Aorta (tissue), 5 donors: ENCODE measurements at regions not wholly inside any gene's neighbourhood (a gene's known extent, or its start where the extent isn't known, plus 50 kb on each side); places are given as distances from the start of the nearest gene placed in this dataset.
"Not testable (repeated sequence)": the region's sequence is repeated elsewhere in the genome, so short reads cannot be mapped to it uniquely, and the experiment has no call there.

Experiments
- ATAC-seq: fragments of 200-7000 bp; cut with Tn5 transposase; one replicate; pipeline ENCODE4 v1.9.1; 2022; ENCODE audit warnings: moderate library complexity; ENCODE audit not compliant: low FRiP score
- DNase-seq, 2 donors: peaks; one replicate each; pipeline ENCODE4 v3.0.0-alpha.2; 2020
- H3K27ac ChIP-seq, 2 donors: one replicate each; pipeline ENCODE4 v1.5.1; 2013; ENCODE audit warnings: low read length in 2 of 2, mild to moderate bottlenecking in 2 of 2, moderate library complexity in 2 of 2, control low read depth in 1 of 2, inconsistent platforms in 1 of 2, low read depth in 1 of 2
- H3K27me3 ChIP-seq, 2 donors: one replicate each; pipeline ENCODE4 v1.6.1; 2013; ENCODE audit warnings: control low read depth in 1 of 2, low read length in 1 of 2, mild to moderate bottlenecking in 1 of 2, moderate library complexity in 1 of 2; ENCODE audit not compliant: insufficient read depth in 2 of 2, control insufficient read depth in 1 of 2
- H3K36me3 ChIP-seq, 2 donors: one replicate each; pipeline ENCODE4 v1.6.1; 2013; ENCODE audit warnings: control low read depth in 1 of 2, low read length in 1 of 2, mild to moderate bottlenecking in 1 of 2; ENCODE audit not compliant: insufficient read depth in 2 of 2, control insufficient read depth in 1 of 2
- H3K4me1 ChIP-seq, 2 donors: one replicate each; pipeline ENCODE4 v1.6.1; 2013; ENCODE audit warnings: low read length in 2 of 2, control low read depth in 1 of 2, mild to moderate bottlenecking in 1 of 2, moderate library complexity in 1 of 2; ENCODE audit not compliant: insufficient read depth in 2 of 2, control insufficient read depth in 1 of 2
- H3K4me3 ChIP-seq, 2 donors: one replicate each; pipeline ENCODE4 v1.5.1; 2013; ENCODE audit warnings: low read length in 2 of 2, control low read depth in 1 of 2, mild to moderate bottlenecking in 1 of 2
- H3K9me3 ChIP-seq: one replicate; pipeline ENCODE4 v1.6.1; 2013; ENCODE audit warnings: mild to moderate bottlenecking, low read length; ENCODE audit not compliant: control insufficient read depth
- WGBS, 2 donors: extraction: QIAGEN DNeasy Blood & Tissue Kit; methylation state at CpG; one replicate each; pipeline ENCODE4 v1.1.7; 2013; 5-methylcytosine and 5-hydroxymethylcytosine counted together
- intact Hi-C, 2 donors: fragments of 100-400 bp; cut with DNase I; formaldehyde crosslinking; loops; one replicate each; pipeline versions ENCODE4 v1.14.2 to v1.15.0; 2022
- donor health status: healthy with polysubstance abuse.
- donor health status: Bipolar disorder and iron deficiency.
- donor health status: DM: no; HTN: no; CAD: no.
- donor health status: DM: no; HTN: no; CAD: no.
- donor health status: DM: yes; HTN: yes; CAD: no.

GRCh38 chr5:67636091-67636490 is 439.5 kb upstream of the CD180 start:
- intact Hi-C loops, result no loop called here
- Histone ChIP-seq H3K9me3 (peaks cover 2% of the 10 kb centered on the region), H3K27me3 (no peaks in the 10 kb centered on the region), H3K27ac (no peak overlapping the region), H3K4me1 (peaks cover 0 to 5% of the 10 kb centered on the region in 2 donors), H3K4me3 (no peak overlapping the region), H3K36me3 (no peaks in the 10 kb centered on the region)
- DNase-seq (peak in 1 of 2 donors; percentile 48), ATAC-seq (peak; percentile 81)
- 26 to 45% methylated on average over 1 of the region's 1 CpG for WGBS, 2 donors

GRCh38 chr5:67627079-67627478 is 430.5 kb upstream of the CD180 start:
- not testable (repeated sequence) for H3K4me1 ChIP-seq

DNA sequence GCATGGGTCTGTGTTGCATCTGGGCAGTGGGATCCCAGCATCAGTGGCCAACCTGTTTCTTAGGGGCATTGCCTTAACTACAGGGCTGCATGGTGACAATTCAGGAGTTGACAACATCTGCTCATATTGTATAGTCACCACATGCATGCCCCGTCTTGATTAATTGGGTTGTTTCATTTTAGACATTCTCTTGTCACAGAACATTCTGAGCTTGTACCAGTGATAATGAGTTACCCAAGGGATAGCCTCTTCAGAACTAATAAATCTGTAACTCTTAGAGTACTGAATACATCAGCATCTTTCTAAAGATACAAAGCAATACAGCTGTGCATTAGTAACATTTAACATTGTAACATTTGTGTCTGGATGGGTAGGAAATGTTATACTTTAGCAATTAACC is 426.5 kb upstream of the CD180 start:
- ATAC-seq, result no peak
- H3K27ac ChIP-seq, result no peak overlapping the region
- H3K9me3 ChIP-seq, result no peaks in the 10 kb centered on the region
- H3K27me3 ChIP-seq, result no peaks in the 10 kb centered on the region
- WGBS, 2 donors, result 95 to 97% methylated on average over 1 of the region's 1 CpG
- no peak overlapping the region for H3K4me3 ChIP-seq
- no peak for DNase-seq
- intact Hi-C loops, result no loop called here
- H3K36me3 ChIP-seq, result no peaks in the 10 kb centered on the region
- no peaks in the 10 kb centered on the region for H3K4me1 ChIP-seq

More at GRCh38 chr5:67627079-67627478, 430.5 kb upstream of the CD180 start:
- DNase-seq, H3K27me3 ChIP-seq, H3K4me3 ChIP-seq, ATAC-seq, H3K27ac ChIP-seq, intact Hi-C loops, H3K36me3 ChIP-seq, H3K9me3 ChIP-seq: not testable (repeated sequence)

- intact Hi-C loops, result no loop called here
- WGBS, 2 donors, result 74 to 79% methylated on average over 11 of the region's 11 CpGs
- no peak for ATAC-seq
- H3K4me3 ChIP-seq, result no peak overlapping the region
- H3K36me3 ChIP-seq, result no peaks in the 10 kb centered on the region
- H3K27me3 ChIP-seq, result no peaks in the 10 kb centered on the region
- H3K9me3 ChIP-seq, result no peaks in the 10 kb centered on the region
- no peak overlapping the region for H3K27ac ChIP-seq
- H3K4me1 ChIP-seq, result no peaks in the 10 kb centered on the region
- no peak for DNase-seq
Measured at GRCh38 chr5:67620424-67621397, 424.1 kb upstream of the CD180 start.

DNA sequence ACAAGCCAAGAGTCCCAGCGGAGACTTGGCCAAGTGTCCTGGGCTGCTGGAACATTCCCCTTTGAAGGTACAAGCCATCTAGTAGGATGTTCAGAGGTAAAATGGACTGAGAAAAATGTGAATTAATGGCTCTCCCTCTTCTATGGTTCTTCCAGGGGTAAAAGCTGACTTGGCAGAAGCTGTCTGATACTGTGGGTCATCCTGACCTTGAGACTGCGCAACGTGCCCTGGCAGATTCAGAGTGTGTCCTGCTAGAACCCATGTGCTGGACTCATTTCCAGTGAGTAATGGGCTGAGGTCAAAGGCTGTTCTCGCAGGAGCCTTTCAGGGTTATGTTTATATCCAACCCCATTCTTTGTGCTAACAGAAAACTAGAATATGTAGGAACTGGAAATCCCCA is 423.0 kb upstream of the CD180 start:
- H3K27ac ChIP-seq, result no peak overlapping the region
- WGBS, 2 donors, result 86 to 89% methylated on average over 4 of the region's 4 CpGs
- intact Hi-C loops, result no loop called here
- H3K4me3 ChIP-seq, result no peak overlapping the region
- no peaks in the 10 kb centered on the region for H3K4me1 ChIP-seq
- ATAC-seq (no peak), DNase-seq (no peak)
- H3K27me3 ChIP-seq, result no peaks in the 10 kb centered on the region
- H3K9me3 ChIP-seq, result no peaks in the 10 kb centered on the region
- H3K36me3 ChIP-seq, result no peaks in the 10 kb centered on the region

GRCh38 chr5:67619235-67619634 is 422.6 kb upstream of the CD180 start:
- Histone ChIP-seq H3K36me3 (no peaks in the 10 kb centered on the region), H3K9me3 (no peaks in the 10 kb centered on the region), H3K4me3 (no peak overlapping the region), H3K27ac (no peak overlapping the region), H3K4me1 (no peaks in the 10 kb centered on the region), H3K27me3 (no peaks in the 10 kb centered on the region)
- no peak for DNase-seq
- no peak for ATAC-seq
- intact Hi-C loops, result no loop called here

DNA sequence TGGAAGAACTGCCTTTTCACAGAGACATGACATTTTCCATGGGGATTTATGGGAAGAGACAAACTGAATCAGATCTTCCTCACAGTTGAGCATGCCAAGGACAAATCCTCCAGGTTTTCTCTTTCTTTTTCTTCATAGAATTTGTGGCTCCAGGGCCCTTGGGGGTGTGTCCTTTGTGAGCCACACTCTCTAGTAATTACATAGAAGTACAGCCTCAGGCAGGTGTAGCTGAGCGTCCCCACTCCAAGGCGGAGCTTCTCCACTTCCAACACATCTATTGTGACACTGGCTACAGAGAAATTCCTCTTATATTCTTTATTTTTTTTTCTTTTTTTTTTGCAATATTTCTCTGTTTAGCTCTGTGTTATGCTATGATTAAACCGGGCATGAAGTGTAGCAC is 420.5 kb upstream of the CD180 start:
- Histone ChIP-seq H3K4me3 (no peak overlapping the region), H3K9me3 (no peaks in the 10 kb centered on the region), H3K4me1 (no peaks in the 10 kb centered on the region), H3K27me3 (no peaks in the 10 kb centered on the region), H3K27ac (no peak overlapping the region), H3K36me3 (no peaks in the 10 kb centered on the region)
- DNase-seq, result no peak
- ATAC-seq, result no peak
- intact Hi-C loops, result no loop called here
- WGBS, 2 donors, result 82 to 87% methylated on average over 3 of the region's 3 CpGs

DNA sequence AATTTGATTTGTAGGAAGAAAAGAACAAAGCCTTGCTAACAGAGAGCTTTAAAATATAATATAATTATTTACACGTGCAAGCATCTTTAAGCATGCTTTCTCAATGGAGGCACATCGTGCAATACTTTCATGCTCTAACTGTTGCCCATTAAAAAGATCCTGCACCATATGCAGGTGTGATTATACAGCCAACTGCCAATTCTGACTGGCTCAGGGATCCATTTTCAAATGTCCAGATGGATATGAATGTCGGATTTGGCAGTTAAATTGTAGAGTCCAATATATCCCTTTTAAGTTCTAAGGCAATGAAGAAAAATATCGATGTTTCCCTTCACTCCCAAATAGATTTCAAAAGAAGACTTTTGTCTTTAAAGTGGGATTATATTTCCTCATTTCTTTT is 416.4 kb upstream of the CD180 start:
- WGBS, 2 donors, result 84 to 90% methylated on average over 4 of the region's 4 CpGs
- no peak for DNase-seq
- no peak overlapping the region for H3K27ac ChIP-seq
- no peaks in the 10 kb centered on the region for H3K36me3 ChIP-seq
- no peaks in the 10 kb centered on the region for H3K9me3 ChIP-seq
- H3K27me3 ChIP-seq, result no peaks in the 10 kb centered on the region
- intact Hi-C loops, result no loop called here
- H3K4me1 ChIP-seq, result peaks cover 0 to 2% of the 10 kb centered on the region in 2 donors
- no peak overlapping the region for H3K4me3 ChIP-seq
- ATAC-seq, result no peak

DNA sequence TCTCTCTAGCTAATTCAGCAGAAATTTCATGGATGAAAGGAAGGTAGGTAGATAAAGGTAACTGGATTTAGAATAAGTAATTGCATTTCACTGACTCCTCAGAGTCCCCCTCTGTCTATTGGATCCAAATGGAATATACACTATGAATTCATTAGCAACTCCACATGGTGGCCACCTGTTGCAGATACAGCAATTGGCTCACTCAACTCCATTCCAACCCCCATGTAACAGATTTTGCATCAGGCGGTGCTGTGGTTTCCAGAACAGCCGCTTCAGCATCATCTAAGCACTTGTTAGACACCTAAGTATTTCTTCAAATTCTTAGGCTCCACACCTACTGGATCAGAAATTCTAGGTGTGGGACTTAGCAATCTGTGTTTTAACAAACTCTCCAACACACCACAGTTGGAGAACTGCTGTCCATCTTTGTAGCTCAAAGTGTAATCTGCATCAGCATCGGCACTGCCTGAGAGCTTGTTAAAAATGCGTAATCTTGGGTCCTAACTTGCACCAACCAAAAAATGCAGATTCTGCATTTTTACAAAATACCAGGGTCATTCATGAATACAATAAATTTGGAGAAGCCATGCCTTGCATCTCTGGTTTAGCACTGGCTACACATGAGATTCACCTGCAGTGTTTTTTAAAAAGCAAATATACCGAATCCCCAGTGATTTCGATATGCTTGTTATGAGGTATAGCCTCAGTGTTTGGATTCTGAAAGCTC is 413.8 kb upstream of the CD180 start:
- Histone ChIP-seq H3K9me3 (no peaks in the 10 kb centered on the region), H3K4me1 (peaks cover 0 to 2% of the 10 kb centered on the region in 2 donors), H3K36me3 (no peaks in the 10 kb centered on the region), H3K4me3 (no peak overlapping the region), H3K27me3 (no peaks in the 10 kb centered on the region), H3K27ac (no peak overlapping the region)
- no peak for DNase-seq
- ATAC-seq, result no peak
- WGBS, 2 donors, result 77 to 95% methylated on average over 6 of the region's 6 CpGs
- intact Hi-C loops, result no loop called here
